ENCODE measurements at regions not wholly inside any gene's neighbourhood (a gene's known extent, or its start where the extent isn't known, plus 50 kb on each side); places are given as distances from the start of the nearest gene placed in this dataset.
"Not testable (repeated sequence)": the region's sequence is repeated elsewhere in the genome, so short reads cannot be mapped to it uniquely, and the experiment has no call there.

DNA sequence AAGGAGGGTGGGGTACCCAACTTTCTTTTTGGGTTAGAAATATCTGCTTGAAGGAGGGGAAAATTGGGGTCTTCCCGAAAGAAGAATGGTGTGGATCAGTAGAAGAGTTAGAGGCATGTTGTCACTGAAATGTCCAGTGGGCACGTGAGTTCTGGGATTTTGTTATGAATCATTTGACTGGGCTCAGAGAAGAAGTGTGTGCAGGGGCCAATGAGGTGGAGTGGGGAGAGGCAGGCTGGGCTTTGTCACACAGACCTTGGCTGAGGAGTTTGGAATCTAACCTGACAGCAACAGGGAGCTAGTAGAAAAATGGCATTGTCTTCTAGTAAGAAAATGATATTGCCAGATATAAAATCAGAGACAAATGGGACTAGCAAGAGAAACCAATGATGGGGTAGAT lies 436.8 kb downstream of the MFSD1 start:
- DNase-seq, result no peak

DNA sequence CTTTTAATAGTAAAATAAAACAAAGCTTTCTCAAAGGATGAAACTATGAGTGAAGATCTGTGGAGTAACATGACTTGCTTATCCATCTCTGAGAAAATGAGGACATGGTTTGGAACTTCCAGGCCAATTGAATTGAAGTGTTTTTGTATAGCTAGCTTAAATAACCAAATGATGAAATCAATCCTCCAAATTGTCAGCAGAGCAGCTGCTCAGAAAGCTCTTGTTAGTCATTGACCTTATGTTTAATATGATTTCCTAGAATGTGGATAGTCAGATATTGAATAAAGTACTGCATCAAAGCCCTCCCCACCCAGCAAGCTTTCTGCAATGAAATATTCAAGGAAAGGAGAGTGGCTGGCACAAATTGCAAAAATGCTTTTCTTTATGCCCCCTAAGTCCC lies 437.2 kb downstream of the MFSD1 start:
- no peak for DNase-seq

DNA sequence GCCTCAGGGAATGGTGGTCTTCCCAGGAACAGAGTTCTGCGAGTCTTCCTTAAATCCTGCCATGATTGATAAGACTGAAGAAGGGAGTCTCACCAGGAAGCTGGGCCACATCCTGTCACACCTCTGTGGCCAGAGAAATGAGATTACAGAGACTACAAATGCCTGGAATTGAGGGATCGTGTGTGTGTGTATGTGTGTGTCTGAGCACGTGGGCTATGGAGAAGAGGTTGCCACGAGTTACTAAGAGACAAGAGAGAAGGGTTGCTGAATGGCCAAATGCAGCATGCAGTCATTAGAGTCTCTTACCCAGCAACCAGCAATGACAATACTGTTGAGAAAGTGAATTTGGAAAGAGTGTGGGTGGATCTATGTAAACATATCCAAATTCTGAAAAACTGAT lies 443.1 kb downstream of the MFSD1 start:
- no peak for DNase-seq

DNA sequence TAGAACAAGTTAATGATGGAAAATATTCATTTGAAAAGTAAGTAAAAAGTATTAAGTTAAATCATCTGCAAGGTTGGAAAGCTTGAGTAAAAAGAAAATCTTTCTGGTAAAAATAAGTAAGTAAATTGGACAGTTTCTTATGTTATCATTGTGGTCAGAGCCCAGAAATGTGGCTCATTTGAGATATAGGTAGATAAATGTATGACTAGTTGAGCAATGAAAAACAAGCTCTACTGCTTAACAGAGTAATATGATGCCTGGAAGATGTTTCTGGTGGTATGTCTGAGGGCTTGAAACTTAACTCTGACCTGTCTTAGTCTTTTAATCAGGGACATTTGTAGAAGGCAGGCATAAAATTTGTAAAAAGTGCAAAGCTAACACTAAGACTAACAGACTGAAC lies 444.0 kb downstream of the MFSD1 start:
- no peak for DNase-seq

DNA sequence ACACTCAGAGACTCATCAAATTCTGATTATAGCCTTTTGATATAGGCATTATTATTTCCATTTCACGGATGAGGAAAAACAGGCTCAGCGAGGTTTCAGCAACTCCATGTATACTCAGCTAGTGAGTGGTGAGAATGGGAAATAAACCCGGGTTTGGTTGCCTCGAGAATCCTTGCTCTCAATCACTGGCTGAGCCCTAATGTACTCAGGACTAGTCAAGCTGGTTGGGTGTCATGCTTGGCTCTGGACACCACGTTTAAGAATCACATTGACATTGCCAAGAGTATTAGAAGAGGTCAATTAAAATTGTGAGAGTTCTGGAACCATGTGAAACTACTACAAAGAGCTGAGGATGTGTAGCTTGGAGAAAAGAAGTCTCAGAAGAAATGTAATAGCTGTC lies 444.5 kb downstream of the MFSD1 start:
- DNase-seq, result no peak

DNA sequence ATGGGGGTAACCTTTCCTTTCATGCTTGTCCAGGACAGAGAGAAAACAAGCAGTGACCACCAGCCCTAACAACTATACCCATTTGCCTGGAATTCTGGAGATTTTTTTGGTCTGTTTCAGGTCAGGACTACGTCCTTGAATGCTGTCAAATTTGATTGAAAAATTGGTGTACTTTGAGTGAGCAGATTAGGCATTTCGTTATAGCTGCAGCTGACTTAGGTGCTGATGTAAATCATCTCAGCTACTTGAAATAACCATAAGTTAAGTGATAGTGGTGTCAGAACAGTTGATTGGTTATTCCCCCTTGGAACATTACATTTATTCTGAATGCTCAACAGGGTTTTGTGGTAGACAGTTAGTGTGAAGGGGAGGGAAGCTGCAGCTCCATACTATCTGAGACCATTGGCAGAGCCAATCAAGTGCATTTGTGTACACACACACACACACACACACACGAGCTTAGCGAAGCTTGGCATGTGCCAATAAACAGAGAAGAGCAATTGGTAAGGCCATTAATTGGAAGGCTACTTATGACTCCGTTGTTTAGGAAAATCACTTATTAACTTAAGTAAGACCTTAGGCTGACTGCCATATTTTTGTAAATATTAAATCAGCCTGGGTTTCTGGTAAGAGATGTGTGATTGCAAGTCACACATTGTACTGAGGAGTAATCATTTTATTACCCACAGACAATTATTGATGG lies 447.8 kb downstream of the MFSD1 start:
- no peak for DNase-seq

DNA sequence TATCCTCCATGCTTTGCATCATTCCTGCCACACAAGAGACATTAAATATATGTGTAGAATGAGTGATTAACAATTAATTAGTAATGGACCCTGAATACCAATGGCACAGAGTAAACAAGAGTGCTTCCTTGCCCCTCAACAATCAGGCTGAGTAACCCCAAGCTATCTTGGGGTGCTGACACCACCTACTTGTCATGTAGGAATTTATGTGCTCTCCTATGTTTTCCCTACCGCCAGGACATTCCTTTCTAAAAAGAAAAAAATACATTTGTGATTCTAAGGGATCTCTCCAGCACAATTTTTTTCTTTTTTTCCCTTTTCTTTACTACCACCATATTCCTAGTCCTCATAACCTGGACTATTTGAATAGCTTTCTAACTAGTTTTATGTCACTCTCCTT lies 449.1 kb downstream of the MFSD1 start:
- DNase-seq, result no peak

DNA sequence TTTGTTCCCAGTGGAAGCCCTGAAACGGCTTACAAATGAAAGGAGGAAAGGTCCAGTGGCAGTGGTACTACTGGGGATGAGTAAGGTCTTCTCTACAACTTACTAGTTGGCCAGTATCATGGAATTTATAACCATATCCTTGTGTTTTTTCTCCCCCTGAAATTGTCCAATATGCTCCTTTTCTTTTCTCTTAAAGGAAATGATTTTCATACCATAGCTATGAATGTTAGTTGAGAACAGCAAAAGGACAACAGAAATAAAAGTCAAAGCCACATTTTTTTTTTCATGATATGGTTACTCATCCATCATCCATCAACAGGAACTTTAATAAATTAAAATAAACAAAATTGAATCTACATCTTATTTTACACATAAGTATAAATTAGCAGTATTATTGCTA lies 450.4 kb downstream of the MFSD1 start:
- no peak for DNase-seq

DNA sequence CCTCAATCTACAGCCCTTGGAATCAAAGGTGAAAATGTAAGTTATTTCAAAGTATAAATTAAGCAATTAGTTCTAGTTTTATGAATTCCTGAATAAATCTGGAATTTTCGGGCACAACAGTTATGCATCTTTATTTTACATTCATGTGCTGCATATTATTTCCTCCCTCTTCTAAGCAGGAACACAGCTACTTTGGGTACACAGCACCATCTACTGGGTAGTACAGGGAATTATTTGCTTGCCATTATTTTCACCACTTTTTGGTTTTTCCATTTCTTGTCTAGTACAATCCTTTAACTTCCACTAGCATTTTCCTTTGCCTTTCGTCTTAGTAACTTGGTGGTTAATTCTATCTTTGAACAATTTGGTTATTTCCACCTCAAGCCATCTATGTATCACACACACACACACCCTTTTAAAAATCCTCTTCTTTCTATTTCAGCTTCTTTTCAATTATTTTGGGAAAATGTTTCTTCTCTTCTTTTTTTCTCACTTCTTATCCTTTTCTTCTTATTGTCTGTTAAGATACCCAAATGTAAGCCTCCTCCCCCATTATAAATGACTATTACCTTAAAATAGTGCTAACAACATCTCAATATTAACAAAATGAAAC lies 451.0 kb downstream of the MFSD1 start:
- DNase-seq, result no peak

DNA sequence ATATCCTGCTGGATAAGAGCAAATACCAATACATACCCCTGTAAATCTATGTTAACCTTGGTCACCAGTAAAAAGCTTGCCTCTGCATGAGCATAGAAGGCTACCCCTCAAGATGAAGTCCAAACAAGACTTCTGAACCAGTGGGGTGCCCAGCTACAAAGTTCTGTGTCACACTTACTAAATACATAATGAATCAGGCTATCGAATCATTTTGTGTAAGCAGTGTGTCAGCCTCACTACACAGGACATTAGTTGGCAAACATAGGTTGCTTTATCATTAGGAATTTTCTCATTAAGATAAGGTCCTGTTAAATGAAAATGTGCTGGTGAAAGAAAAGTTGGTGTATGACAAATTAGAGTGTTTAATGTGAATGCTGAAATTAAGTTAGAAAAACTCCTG lies 452.0 kb downstream of the MFSD1 start:
- DNase-seq, result no peak

DNA sequence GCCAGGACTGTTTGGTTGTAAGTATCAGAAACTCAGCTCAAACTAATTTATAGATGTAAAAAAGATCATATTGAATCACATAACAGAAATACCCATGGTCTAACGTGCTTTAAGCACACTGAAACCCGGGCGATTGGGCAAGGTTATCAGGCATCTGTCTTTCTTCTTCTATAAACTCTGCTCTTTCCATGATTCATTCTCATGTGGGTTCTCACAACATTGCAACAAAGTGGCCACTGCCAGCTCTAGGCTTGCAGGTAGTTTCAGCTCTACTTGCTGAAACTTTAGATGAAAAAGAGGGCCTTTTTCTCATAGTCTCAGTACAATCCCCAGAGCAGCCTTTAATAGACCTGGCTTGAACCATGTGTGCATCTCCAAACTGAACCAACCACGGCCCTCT lies 456.1 kb downstream of the MFSD1 start:
- DNase-seq, result no peak

DNA sequence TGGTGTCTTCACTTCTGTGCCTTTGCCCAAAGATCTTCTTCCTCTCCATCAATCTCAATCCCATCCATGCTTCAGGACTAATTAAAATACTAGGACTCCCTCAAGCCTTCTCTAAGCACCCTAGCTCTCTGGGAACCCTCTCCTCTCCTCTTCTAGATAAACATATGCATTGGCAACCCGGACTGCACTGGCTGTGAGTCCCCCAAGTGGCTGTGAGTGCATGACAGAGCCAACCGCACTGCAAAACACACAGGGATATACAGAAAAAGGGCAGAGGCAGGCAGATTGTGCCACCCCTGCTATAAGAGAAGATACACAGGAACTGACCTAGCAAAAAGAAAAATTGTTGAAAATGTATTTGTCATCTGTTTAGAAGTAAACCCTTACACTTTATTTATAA lies 457.1 kb downstream of the MFSD1 start:
- no peak for DNase-seq

DNA sequence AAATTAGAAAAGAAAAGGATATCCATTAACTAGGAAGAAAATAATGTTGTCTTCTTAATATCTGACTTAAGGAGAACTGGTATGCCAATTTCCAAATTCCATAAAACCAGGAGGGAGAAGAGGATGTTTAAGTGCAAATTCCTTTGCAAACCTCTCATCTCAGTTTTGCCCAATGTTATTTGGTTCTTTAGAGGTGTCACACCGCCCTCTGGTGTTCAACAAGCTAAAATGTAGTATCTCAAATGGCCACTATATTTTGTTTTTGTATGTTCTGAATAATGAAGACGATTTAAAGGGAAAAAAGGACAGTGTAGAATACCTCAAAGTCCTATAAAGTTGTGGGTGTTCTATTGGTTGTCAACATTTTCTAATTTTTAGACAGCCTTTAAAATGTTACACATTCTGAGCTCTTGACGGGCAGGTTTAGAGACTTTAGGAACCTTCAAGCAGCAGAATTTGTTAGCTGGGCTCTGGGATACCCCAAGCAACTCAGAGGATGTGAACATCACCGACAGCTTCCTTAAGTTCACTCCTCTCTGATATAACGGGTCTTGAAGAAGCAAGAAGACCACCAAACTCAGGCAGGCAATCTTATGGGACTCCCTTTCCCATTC lies 458.3 kb downstream of the MFSD1 start:
- no peak for DNase-seq

DNA sequence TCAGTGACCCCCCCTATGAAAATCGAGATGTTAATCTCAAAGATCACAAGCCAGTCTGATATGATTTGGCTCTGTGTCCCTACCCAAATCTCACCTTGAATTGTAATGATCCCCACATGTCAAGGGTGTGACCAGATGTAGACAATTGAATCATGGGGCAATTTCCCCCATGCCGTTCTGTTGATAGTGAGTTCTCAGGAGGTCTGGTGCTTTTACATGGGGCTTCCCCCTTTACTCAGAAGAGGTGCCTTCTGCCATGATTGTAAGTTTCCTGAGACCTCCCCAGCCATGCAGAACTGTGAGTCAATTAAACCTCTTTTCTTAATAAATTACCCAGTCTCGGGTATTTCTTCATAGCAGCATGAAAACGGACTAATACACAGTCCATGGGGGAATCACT lies 459.5 kb downstream of the MFSD1 start:
- DNase-seq, result not testable (repeated sequence)

DNA sequence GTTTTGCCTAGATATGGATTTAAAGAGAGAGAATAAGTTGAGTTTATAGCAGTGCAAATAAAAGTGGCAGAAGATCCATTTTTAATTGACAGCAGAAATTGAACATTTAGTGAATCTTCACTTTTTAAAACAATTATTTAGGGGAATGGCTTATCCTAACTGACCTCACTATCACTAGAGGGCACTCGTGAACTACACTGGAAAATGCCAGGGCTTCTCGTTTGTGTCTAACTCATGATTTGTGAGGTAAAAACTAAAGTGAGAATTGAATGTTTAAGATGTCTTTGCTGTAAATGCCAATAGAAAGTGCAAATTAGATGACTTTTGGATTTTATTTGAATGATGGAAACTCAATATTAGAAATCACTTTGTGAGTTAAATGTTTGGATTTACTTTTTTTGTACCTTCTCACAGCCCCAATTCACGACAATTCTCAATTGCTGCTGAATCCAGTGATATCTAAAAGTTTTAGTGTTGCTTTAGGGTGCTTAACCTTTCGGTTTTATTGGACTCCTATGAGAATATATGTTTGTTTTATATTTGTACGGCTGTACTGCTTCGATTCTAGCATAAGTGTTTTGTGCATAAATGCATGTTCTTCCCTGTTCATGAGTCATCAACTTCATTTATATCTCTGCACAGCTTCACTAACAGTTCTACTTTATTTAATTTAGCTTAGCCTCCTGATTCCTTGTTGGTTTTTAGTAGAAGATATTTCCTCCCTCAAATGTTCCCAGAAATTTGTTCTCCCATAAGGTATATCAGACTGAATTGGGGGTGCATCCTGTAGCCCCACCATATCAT lies 462.1 kb downstream of the MFSD1 start:
- DNase-seq, result no peak

DNA sequence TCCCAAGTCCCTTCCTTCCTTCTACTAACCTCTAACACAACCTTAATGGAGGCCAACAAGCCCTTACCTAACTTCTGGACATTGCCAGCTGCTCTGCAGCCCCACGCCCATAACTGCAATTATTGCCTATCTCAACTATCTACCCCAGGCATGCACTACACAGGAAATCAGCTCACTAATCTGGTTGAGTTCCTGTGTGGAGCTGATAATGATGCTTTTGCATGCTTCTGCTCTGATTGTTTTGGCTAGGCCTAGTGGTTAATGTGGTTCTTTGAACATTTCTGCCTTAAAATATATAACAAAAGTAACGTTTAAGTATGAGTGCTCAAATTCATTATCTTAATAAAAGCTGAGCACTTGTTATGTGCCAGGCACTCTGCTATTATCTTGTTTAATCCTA lies 463.9 kb downstream of the MFSD1 start:
- DNase-seq, result no peak

DNA sequence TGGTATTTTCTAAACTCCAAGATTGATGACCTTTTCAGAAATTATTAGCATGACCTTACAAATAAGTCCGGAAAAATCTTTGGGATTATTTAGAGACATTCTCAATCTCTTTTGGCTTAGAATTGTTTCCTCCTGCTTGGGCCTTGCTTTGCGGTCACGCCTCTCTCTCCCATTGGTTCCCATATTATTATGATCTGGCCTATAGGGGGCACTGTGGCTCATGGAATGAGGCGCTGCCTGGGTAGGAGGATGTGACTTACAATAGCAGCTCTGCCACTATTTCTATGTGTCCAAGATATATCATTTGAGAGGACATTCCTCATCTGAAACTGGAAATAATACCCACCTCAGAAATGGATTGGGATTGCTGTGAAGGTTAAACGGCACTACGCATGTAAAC lies 464.9 kb downstream of the MFSD1 start:
- DNase-seq, result peak; percentile 53

DNA sequence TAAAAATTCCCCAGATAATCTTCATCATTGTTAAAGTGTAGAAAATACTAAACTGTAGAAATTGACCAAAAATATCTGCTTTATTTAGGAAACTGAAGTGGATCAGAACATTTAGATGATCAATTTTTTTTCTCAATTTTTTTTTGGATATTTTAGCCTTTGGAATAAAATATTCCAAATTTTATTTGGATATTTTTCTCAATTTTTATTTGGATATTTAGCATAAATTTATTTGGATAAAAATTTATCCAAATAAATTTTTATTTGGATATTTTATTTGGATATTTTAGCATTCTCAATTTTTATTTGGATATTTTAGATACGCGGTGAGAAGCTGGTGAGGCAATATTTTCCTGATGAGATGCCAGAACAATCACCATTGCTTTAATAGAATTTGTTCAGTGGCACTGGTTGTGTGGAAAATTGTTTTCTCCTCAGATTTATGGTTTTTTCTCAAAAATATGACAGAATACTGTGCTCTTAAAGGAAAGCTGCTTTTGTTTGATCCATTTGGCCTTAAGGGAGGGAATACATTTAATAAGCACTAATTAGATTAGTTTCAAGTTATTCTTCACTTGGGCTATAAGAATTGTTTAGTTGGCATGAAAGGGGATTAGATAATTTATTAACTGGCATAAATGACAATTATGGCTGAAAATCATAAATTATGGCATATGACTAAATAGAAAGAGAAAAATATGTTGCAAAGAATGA lies 470.1 kb downstream of the MFSD1 start:
- DNase-seq, result no peak

DNA sequence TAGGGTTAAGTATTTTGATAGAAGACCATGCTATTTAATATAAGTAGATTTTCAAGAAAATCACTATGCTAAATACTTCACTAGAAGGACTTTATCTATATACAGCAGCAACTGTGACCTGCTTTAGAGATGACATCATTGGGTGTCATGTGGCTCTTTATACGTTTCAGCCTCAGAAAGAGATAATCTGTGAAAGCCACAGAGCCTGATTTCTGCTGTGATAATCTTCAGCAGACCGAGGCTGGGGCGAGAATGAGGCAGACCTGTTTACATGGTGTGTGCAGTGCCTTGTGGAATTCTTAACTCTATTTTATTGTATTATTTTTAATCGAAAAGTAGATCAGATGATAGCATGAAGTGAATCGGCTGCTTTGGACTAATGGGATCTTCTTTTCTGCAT lies 471.2 kb downstream of the MFSD1 start:
- no peak for DNase-seq

DNA sequence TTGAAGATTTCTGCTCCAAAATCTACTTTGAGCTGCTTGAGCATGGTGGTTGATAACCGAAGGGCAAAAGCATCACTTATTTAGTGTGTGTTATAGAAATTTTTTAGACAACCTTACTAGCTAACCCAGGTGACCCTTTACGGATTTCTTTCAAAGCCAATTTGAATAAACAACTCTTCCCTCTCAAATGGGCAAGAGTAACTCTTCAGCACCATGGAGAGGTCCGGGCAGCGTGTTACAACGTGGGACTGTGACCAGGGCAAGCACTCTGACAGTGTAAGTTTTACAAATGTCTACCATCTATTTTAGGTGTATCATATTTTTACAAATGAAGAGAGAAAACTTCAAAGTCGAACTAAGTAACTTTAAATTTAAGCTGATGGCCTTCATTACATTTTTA lies 471.8 kb downstream of the MFSD1 start:
- DNase-seq, result no peak

DNA sequence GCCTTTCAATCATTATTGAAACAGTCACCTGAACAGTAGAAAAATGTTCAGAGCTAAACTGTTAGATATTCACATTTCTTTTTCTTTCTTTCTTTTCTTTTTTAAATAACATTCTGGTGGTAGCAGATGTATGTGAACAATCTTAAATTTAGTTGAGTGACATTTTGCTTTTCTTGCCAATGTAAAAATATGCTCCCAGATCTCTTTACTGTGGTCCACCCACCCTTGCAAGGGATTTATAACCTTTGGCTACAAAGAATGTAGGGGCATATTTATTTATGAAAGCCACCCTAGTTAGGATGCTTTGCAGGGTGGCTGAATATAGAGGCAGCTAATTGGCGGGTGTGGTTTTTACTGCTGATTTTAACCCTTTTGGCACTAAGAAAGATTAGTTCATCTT lies 473.9 kb downstream of the MFSD1 start:
- DNase-seq, result no peak

DNA sequence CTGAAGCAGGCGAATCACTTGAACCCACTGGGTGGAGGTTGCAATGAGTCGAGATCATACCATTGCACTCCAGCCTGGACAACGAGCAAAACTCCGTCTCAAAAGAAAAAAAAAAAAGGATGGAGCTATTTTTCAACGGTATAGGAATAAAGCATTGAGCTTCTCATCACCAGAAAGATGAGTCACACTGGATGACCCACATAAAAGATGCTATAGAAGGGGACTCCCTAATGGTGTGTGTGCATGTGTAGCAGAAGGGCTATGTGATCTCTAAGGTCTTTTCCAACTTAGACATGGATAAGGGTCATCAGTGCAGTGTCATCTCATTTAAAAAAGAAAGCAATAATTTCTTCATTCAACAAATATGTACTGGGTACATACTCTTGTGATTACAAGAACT lies 476.0 kb downstream of the MFSD1 start:
- DNase-seq, result no peak

All from activated CD8-positive, alpha-beta memory T cell treated with anti-CD3 and anti-CD28 coated beads, Interleukin-2, amount 50 U/mL, for 48 hours (primary cell).